Spleen (tissue), 7 donors: ENCODE measurements at regions not wholly inside any gene's neighbourhood (a gene's known extent, or its start where the extent isn't known, plus 50 kb on each side); places are given as distances from the start of the nearest gene placed in this dataset.

Experiments
- POLR2AphosphoS5 ChIP-seq, 3 donors: sonication (generic); formaldehyde crosslinking; IDR thresholded peaks; one replicate each; pipeline ENCODE4 v1.5.1; 2017; ENCODE audit warnings: antibody characterized with exemption in 3 of 3
- TF ChIP-seq, protein P1 (sequence below), 11 experiments: fragments of 200-600 bp in 7 of 11; fragments of 450-650 bp in 4 of 11; sonication (generic) in 4 of 11; IDR thresholded peaks in 8 of 11; conservative IDR thresholded peaks in 3 of 11; 1 replicate in 7 of 11; 2 replicates in 4 of 11; pipeline versions ENCODE4 v1.4.0 to v1.8.0; 2016 to 2021; ENCODE audit warnings: antibody characterized with exemption in 11 of 11, inconsistent platforms in 4 of 11, mild to moderate bottlenecking in 1 of 11
- donor health status: DM: no; HTN: no; CAD: no; lungs with moderate emphysema.
- donor health status: DM: no; HTN: no; CAD: no.
- donor health status: DM: no; HTN: no; CAD: no.

GRCh38 chr11:70578371-70578770 lies 180.0 kb downstream of the CTTN start:
- TF ChIP-seq, protein P1, sequence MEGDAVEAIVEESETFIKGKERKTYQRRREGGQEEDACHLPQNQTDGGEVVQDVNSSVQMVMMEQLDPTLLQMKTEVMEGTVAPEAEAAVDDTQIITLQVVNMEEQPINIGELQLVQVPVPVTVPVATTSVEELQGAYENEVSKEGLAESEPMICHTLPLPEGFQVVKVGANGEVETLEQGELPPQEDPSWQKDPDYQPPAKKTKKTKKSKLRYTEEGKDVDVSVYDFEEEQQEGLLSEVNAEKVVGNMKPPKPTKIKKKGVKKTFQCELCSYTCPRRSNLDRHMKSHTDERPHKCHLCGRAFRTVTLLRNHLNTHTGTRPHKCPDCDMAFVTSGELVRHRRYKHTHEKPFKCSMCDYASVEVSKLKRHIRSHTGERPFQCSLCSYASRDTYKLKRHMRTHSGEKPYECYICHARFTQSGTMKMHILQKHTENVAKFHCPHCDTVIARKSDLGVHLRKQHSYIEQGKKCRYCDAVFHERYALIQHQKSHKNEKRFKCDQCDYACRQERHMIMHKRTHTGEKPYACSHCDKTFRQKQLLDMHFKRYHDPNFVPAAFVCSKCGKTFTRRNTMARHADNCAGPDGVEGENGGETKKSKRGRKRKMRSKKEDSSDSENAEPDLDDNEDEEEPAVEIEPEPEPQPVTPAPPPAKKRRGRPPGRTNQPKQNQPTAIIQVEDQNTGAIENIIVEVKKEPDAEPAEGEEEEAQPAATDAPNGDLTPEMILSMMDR (IDR thresholded peaks at IDR 0.05 in 8 of 11, conservative IDR thresholded peaks at IDR 0.05 in 3 of 11), result no peak
- no peak for TF ChIP-seq POLR2AphosphoS5 (IDR thresholded peaks at IDR 0.05)
